NCI-H1694 treated with DMSO at 0.1 percent for 48 hours (cell line): ENCODE measurements at regions not wholly inside any gene's neighbourhood (a gene's known extent, or its start where the extent isn't known, plus 50 kb on each side); places are given as distances from the start of the nearest gene placed in this dataset.
"Not testable (repeated sequence)": the region's sequence is repeated elsewhere in the genome, so short reads cannot be mapped to it uniquely, and the experiment has no call there.

ENCODE experiments used
- DNase-seq: peaks from one replicate; lab custom pipeline; 2025; lab: John Stamatoyannopoulos, UW

GRCh38 chr4:15291122-15291521 is 136.7 kb upstream of the C1QTNF7 start:
- DNase-seq = no peak

GRCh38 chr4:15293711-15294110 is 134.1 kb upstream of the C1QTNF7 start:
- DNase-seq = no peak

- no peak for DNase-seq
Observed at GRCh38 chr4:15294202-15294601, 133.6 kb upstream of the C1QTNF7 start.

GRCh38 chr4:15294832-15295231 is 133.0 kb upstream of the C1QTNF7 start:
- DNase-seq = no peak

GRCh38 chr4:15295421-15296162 is 132.2 kb upstream of the C1QTNF7 start:
- no peak for DNase-seq

- DNase-seq = no peak
Observed at GRCh38 chr4:15297344-15297743, 130.5 kb upstream of the C1QTNF7 start.

- no peak for DNase-seq
Observed at GRCh38 chr4:15299627-15300026, 128.2 kb upstream of the C1QTNF7 start.

- DNase-seq = no peak
Observed at GRCh38 chr4:15303052-15303641, 124.7 kb upstream of the C1QTNF7 start.

GRCh38 chr4:15314974-15315373 is 112.9 kb upstream of the C1QTNF7 start:
- no peak for DNase-seq

GRCh38 chr4:15317246-15317645 is 110.6 kb upstream of the C1QTNF7 start:
- DNase-seq = no peak

- no peak for DNase-seq
Observed at GRCh38 chr4:15318621-15319348, 109.0 kb upstream of the C1QTNF7 start.

- no peak for DNase-seq
Observed at GRCh38 chr4:15320121-15320678, 107.6 kb upstream of the C1QTNF7 start.

- no peak for DNase-seq
Observed at GRCh38 chr4:15322006-15322405, 105.8 kb upstream of the C1QTNF7 start.

GRCh38 chr4:15325987-15326386 is 101.8 kb upstream of the C1QTNF7 start:
- DNase-seq = no peak

GRCh38 chr4:15327311-15328298 is 100.2 kb upstream of the C1QTNF7 start:
- no peak for DNase-seq

- no peak for DNase-seq
Observed at GRCh38 chr4:15331930-15332329, 95.9 kb upstream of the C1QTNF7 start.

GRCh38 chr4:15332377-15332776 is 95.5 kb upstream of the C1QTNF7 start:
- DNase-seq = no peak

- DNase-seq = no peak
Observed at GRCh38 chr4:15333692-15334633, 93.9 kb upstream of the C1QTNF7 start.

- no peak for DNase-seq
Observed at GRCh38 chr4:15336410-15337167, 91.2 kb upstream of the C1QTNF7 start.

GRCh38 chr4:15337168-15337657 is 90.6 kb upstream of the C1QTNF7 start:
- not testable (repeated sequence) for DNase-seq
